ENCODE measurements at regions not wholly inside any gene's neighbourhood (a gene's known extent, or its start where the extent isn't known, plus 50 kb on each side); places are given as distances from the start of the nearest gene placed in this dataset.

- Histone ChIP-seq H3K27ac (no peak overlapping the region), H3K36me3 (ENCODE audit: low read depth, missing control alignments) (no peaks in the 10 kb centered on the region), H3K4me3 (no peak overlapping the region), H3K9me3 (no peaks in the 10 kb centered on the region), H3K27me3 (no peaks in the 10 kb centered on the region), H3K4me1 (peaks cover 21% of the 10 kb centered on the region)
- no peak for DNase-seq
- WGBS, 2 donors: 93 to 98% methylated on average over 1 of the region's 1 CpG
- intact Hi-C loops (cut with DNase I; ENCODE audit: low total_unique reads): no loop called here
- no peak for TF ChIP-seq POLR2A (IDR thresholded peaks at IDR 0.05)
- TF ChIP-seq CTCF (IDR thresholded peaks at IDR 0.05): no peak
Measured at GRCh38 chr7:130906575-130906974, 172.6 kb upstream of the KLF14 start.

GRCh38 chr7:130907439-130907838 lies 173.4 kb upstream of the KLF14 start:
- Histone ChIP-seq H3K4me1 (peaks cover 23% of the 10 kb centered on the region), H3K36me3 (ENCODE audit: low read depth, missing control alignments) (no peaks in the 10 kb centered on the region), H3K4me3 (no peak overlapping the region), H3K27me3 (no peaks in the 10 kb centered on the region), H3K27ac (no peak overlapping the region), H3K9me3 (no peaks in the 10 kb centered on the region)
- DNase-seq: no peak
- no peak for TF ChIP-seq CTCF (IDR thresholded peaks at IDR 0.05)
- TF ChIP-seq POLR2A (IDR thresholded peaks at IDR 0.05): no peak
- WGBS, 2 donors: 55 to 68% methylated on average over 4 of the region's 4 CpGs
- intact Hi-C loops (cut with DNase I; ENCODE audit: low total_unique reads): no loop called here

GRCh38 chr7:130908345-130909160 lies 174.5 kb upstream of the KLF14 start:
- Histone ChIP-seq H3K9me3 (no peaks in the 10 kb centered on the region), H3K27me3 (no peaks in the 10 kb centered on the region), H3K4me1 (peaks cover 25% of the 10 kb centered on the region), H3K36me3 (ENCODE audit: low read depth, missing control alignments) (no peaks in the 10 kb centered on the region), H3K27ac (no peak overlapping the region), H3K4me3 (no peak overlapping the region)
- intact Hi-C loops (cut with DNase I; ENCODE audit: low total_unique reads): no loop called here
- 87 to 91% methylated on average over 11 of the region's 11 CpGs for WGBS, 2 donors
- TF ChIP-seq POLR2A (IDR thresholded peaks at IDR 0.05) (no peak), CTCF (IDR thresholded peaks at IDR 0.05) (no peak)
- no peak for DNase-seq

DNA sequence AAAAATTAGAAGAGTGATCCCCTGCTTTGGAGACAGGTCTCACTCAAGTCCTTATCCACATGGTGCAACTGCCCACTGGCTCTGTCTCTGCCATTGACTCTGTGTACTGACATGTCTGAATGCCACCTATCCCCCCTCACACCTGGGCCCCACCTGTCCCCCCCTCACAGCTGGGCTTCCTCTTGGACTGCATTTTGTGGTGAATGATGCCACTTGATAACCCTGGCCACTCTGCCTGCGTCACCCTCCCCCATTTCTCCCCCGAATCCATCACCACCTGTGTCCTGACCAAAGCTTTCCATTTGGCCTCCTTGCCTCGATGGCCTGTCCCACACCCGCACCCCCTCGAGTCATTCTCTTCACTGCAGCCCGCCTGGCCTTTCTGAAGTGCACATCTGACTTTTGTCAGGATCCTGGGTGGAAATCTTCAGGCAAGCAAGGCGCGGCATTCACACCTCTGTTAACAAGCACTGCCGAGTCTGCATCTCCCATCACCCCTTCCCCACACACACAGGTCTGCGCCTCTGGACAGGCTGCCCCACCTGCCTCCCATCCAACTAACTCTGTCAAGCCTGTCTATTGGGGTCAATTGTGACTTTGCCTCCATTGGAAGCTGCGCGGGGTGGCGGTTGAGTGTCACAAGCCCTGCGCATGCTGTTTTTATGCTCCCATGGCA lies 175.3 kb upstream of the KLF14 start:
- Histone ChIP-seq H3K27ac (no peak overlapping the region), H3K4me3 (no peak overlapping the region), H3K9me3 (no peaks in the 10 kb centered on the region), H3K27me3 (no peaks in the 10 kb centered on the region), H3K36me3 (ENCODE audit: low read depth, missing control alignments) (no peaks in the 10 kb centered on the region), H3K4me1 (peaks cover 23% of the 10 kb centered on the region)
- WGBS, 2 donors: 94 to 95% methylated on average over 14 of the region's 14 CpGs
- no peak for DNase-seq
- TF ChIP-seq CTCF (IDR thresholded peaks at IDR 0.05) (no peak), POLR2A (IDR thresholded peaks at IDR 0.05) (no peak)
- intact Hi-C loops (cut with DNase I; ENCODE audit: low total_unique reads): no loop called here

All from testis (tissue), 2 donors.